RWPE1 (cell line): ENCODE measurements at regions not wholly inside any gene's neighbourhood (a gene's known extent, or its start where the extent isn't known, plus 50 kb on each side); places are given as distances from the start of the nearest gene placed in this dataset.

ENCODE experiments used
- CTCF ChIA-PET: fragments of 350-600 bp; sonication (Branson Sonifier 250); formaldehyde crosslinking; extraction: SDS; loops from one replicate; lab custom pipeline; 2021; lab: Yijun Ruan, JAX
- POLR2A ChIA-PET: fragments of 400-600 bp; formaldehyde crosslinking; extraction: SDS; loops from one replicate; lab custom pipeline; 2020; ENCODE audit warnings: antibody characterized with exemption; ENCODE audit not compliant: low non-redundant PET; lab: Yijun Ruan, JAX
- DNase-seq: peaks from one replicate; pipeline ENCODE4 v3.0.0; 2012; ENCODE audit warnings: low spot score
- H3K27ac ChIP-seq: fragments of 450-650 bp; 2 replicates; pipeline ENCODE4 v1.5.1; 2017
- TF ChIP-seq, protein P1 (sequence below): fragments of 450-650 bp; conservative IDR thresholded peaks from 2 replicates; pipeline ENCODE4 v1.5.1; 2017; ENCODE audit warnings: low read depth, mild to moderate bottlenecking

DNA sequence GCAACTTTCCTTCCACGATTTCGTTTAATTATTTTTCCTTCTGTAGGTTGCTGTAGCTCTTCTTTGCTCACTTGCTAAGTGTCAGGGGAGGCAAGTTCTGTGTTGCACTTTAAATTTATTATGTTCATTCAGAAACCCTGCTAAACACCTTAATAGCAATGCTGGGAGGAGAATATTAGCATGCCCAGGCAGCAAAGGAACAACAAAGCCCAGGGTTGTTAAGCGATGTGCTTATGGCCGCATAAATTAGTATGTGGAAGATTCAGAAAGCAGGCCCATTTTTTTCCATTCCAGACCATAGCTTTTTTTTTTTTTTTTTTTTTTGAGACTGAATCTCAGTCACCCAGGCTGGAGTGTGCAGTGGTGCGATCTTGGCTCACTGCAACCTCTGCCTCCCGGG is 151.3 kb downstream of the BACH1 start:
- TF ChIP-seq, protein P1, sequence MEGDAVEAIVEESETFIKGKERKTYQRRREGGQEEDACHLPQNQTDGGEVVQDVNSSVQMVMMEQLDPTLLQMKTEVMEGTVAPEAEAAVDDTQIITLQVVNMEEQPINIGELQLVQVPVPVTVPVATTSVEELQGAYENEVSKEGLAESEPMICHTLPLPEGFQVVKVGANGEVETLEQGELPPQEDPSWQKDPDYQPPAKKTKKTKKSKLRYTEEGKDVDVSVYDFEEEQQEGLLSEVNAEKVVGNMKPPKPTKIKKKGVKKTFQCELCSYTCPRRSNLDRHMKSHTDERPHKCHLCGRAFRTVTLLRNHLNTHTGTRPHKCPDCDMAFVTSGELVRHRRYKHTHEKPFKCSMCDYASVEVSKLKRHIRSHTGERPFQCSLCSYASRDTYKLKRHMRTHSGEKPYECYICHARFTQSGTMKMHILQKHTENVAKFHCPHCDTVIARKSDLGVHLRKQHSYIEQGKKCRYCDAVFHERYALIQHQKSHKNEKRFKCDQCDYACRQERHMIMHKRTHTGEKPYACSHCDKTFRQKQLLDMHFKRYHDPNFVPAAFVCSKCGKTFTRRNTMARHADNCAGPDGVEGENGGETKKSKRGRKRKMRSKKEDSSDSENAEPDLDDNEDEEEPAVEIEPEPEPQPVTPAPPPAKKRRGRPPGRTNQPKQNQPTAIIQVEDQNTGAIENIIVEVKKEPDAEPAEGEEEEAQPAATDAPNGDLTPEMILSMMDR: no peak
- H3K27ac ChIP-seq: no peak overlapping the region
- ChIA-PET CTCF (interaction anchor here (0.6 kb wide), 1 partner anchor 330 kb away, joined by 3 read pairs; no protein-coding TSS in a partner anchor), POLR2A (no interaction called here)
- no peak for DNase-seq

DNA sequence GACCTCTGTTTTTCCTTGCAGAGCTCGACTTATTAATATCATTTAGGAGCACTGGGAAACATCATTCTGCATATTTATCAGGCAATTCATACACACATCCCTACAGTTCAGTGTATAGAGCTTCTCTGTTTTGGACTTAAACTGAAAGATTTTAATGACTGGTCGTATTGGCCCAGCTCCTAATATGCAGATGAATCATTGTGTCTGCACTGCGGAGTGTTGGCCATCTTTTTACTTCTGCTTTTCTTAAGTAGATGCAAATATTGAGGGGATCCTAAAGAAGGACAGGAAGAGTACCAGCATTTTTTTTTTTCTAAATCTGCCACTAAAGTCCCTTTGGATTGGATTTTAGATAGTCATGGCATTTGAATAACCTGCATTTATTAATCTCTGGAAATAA is 154.8 kb downstream of the BACH1 start:
- TF ChIP-seq, protein P1: no peak
- DNase-seq: no peak
- ChIA-PET CTCF (interaction anchor here (0.7 kb wide), 1 partner anchor 119 kb away, joined by 3 read pairs; no protein-coding TSS in a partner anchor), POLR2A (no interaction called here)
- no peak overlapping the region for H3K27ac ChIP-seq

GRCh38 chr21:29454179-29454578 is 155.5 kb downstream of the BACH1 start:
- TF ChIP-seq, protein P1: no peak
- POLR2A ChIA-PET: no interaction called here
- H3K27ac ChIP-seq: no peak overlapping the region
- CTCF ChIA-PET: no interaction called here
- no peak for DNase-seq

GRCh38 chr21:29462479-29462878 is 163.8 kb downstream of the BACH1 start:
- ChIA-PET POLR2A (no interaction called here), CTCF (no interaction called here)
- no peak for DNase-seq
- TF ChIP-seq, protein P1: no peak
- H3K27ac ChIP-seq: no peak overlapping the region

DNA sequence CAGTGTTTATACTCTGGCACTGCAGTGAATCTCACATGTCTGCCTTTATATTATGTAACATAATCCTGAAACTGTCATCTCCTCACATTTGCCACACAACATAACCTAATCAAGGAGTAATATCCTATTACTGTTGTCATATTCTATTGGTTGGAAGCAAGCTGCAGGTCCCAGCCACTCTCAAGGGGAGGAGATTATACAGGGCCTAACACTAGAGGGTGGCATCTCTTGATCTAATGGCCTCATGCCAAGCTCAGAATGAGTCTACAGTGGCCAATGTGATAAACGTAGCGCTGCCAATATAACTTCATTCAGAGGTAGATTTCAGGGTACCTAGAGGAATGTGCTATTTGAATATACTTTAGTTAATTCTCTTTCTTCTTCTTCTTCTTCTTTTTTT is 166.8 kb downstream of the BACH1 start:
- POLR2A ChIA-PET: no interaction called here
- CTCF ChIA-PET: interaction anchor here (1.0 kb wide), 1 partner anchor 11 kb away, joined by 4 read pairs; no protein-coding TSS in a partner anchor
- TF ChIP-seq, protein P1: no peak
- H3K27ac ChIP-seq: no peak overlapping the region
- DNase-seq: no peak

DNA sequence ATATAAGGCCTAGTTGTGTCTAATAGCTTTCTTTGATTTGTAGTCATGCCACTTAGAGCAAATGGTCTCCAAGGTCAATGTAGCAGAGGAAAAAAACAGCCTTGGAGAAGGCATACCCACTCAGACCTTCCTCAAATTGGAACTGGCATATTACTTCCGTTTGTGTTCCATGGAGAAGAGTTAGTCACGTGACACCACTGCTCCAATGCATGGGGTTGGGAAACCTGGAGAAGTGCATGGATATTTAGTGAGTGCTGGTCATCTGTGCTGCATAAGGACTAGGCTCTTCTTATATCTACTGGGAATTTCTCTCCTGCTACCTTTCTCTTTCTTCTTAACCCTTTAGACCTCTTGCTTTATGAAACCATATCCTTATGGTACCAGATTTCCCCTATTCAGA is 167.8 kb downstream of the BACH1 start:
- TF ChIP-seq, protein P1: no peak
- CTCF ChIA-PET: interaction anchor here (1.0 kb wide), 1 partner anchor 10 kb away, joined by 4 read pairs; no protein-coding TSS in a partner anchor
- DNase-seq: no peak
- POLR2A ChIA-PET: no interaction called here
- H3K27ac ChIP-seq: no peak overlapping the region
